H9 (cell line): ENCODE measurements at regions not wholly inside any gene's neighbourhood (a gene's known extent, or its start where the extent isn't known, plus 50 kb on each side); places are given as distances from the start of the nearest gene placed in this dataset.

Experiments
- DNase-seq: peaks from one replicate; pipeline ENCODE4 v3.0.0-alpha.2; 2017
- H2AFZ ChIP-seq: one replicate; pipeline ENCODE4 v1.6.1; 2013; ENCODE audit warnings: mild to moderate bottlenecking, low read length, control low read depth, moderate library complexity
- H2AK5ac ChIP-seq: 2 replicates; pipeline ENCODE4 v1.6.1; 2013; ENCODE audit warnings: low read length, control low read depth, mixed read lengths; ENCODE audit not compliant: insufficient read length
- H2BK120ac ChIP-seq: one replicate; pipeline ENCODE4 v1.6.1; 2013; ENCODE audit warnings: low read depth, mild to moderate bottlenecking, low read length, control low read depth, inconsistent platforms; ENCODE audit not compliant: poor library complexity, severe bottlenecking
- H2BK12ac ChIP-seq: 2 replicates; pipeline ENCODE4 v1.6.1; 2013; ENCODE audit warnings: low read length, control low read depth, mixed read lengths, low read depth; ENCODE audit not compliant: insufficient read length
- H2BK15ac ChIP-seq: 2 replicates; pipeline ENCODE4 v1.6.1; 2013; ENCODE audit warnings: low read depth, low read length, control low read depth
- H2BK20ac ChIP-seq: one replicate; pipeline ENCODE4 v1.6.1; 2013; ENCODE audit warnings: low read depth, mild to moderate bottlenecking, low read length, control low read depth, inconsistent platforms; ENCODE audit not compliant: poor library complexity, severe bottlenecking
- H2BK5ac ChIP-seq: 2 replicates; pipeline ENCODE4 v1.6.1; 2013; ENCODE audit warnings: low read length, control low read depth, mixed read lengths; ENCODE audit not compliant: insufficient read length
- H3K14ac ChIP-seq: 2 replicates; pipeline ENCODE4 v1.6.1; 2013; ENCODE audit warnings: low read length, control low read depth; ENCODE audit not compliant: insufficient read depth
- H3K18ac ChIP-seq: 2 replicates; pipeline ENCODE4 v1.6.1; 2013; ENCODE audit warnings: low read depth, mild to moderate bottlenecking, mixed read lengths, low read length, control low read depth; ENCODE audit not compliant: insufficient read length
- H3K23ac ChIP-seq: 2 replicates; pipeline ENCODE4 v1.6.1; 2013; ENCODE audit warnings: low read length, control low read depth, mixed read lengths, low read depth; ENCODE audit not compliant: insufficient read length
- H3K23me2 ChIP-seq: 2 replicates; pipeline ENCODE4 v1.6.1; 2013; ENCODE audit warnings: low read depth, mild to moderate bottlenecking, mixed read lengths, low read length, control low read depth; ENCODE audit not compliant: insufficient read length, poor library complexity, severe bottlenecking
- H3K27ac ChIP-seq: 2 replicates; pipeline ENCODE4 v1.5.1; 2013; ENCODE audit warnings: low read length, control low read depth, mixed read lengths, low read depth; ENCODE audit not compliant: insufficient read length
- H3K27me3 ChIP-seq: 2 replicates; pipeline ENCODE4 v1.6.1; 2013; ENCODE audit warnings: low read length, control low read depth, inconsistent platforms; ENCODE audit not compliant: insufficient read depth
- H3K4ac ChIP-seq: 2 replicates; pipeline ENCODE4 v1.6.1; 2013; ENCODE audit warnings: low read depth, mild to moderate bottlenecking, control low read depth, inconsistent platforms, low read length, moderate library complexity
- H3K4me1 ChIP-seq: 2 replicates; pipeline ENCODE4 v1.6.1; 2013; ENCODE audit warnings: low read length, control low read depth, inconsistent platforms; ENCODE audit not compliant: insufficient read depth
- H3K4me2 ChIP-seq: 2 replicates; pipeline ENCODE4 v1.6.1; 2013; ENCODE audit warnings: low read length, control low read depth, mixed read lengths; ENCODE audit not compliant: insufficient read length, insufficient read depth
- H3K56ac ChIP-seq: 2 replicates; pipeline ENCODE4 v1.6.1; 2013; ENCODE audit warnings: low read depth, mild to moderate bottlenecking, mixed read lengths, low read length, control low read depth; ENCODE audit not compliant: insufficient read length
- H3K79me1 ChIP-seq: 2 replicates; pipeline ENCODE4 v1.6.1; 2013; ENCODE audit warnings: low read depth, mild to moderate bottlenecking, moderate library complexity, low read length, control low read depth, inconsistent platforms; ENCODE audit not compliant: insufficient read depth, poor library complexity, severe bottlenecking
- H3K79me2 ChIP-seq: 2 replicates; pipeline ENCODE4 v1.6.1; 2013; ENCODE audit warnings: low read length, control low read depth, inconsistent platforms; ENCODE audit not compliant: insufficient read depth
- H3K9ac ChIP-seq: 2 replicates; pipeline ENCODE4 v1.6.1; 2013; ENCODE audit warnings: low read length, control low read depth, mixed read lengths; ENCODE audit not compliant: insufficient read length; ENCODE audit errors: extremely low read depth
- H3K9me3 ChIP-seq: one replicate; pipeline ENCODE4 v1.6.1; 2013; ENCODE audit warnings: low read depth, low read length, inconsistent platforms; ENCODE audit not compliant: control insufficient read depth
- H3T11ph ChIP-seq: one replicate; pipeline ENCODE4 v1.6.1; 2013; ENCODE audit warnings: mild to moderate bottlenecking, low read length, control low read depth, inconsistent platforms
- H4K20me1 ChIP-seq: one replicate; pipeline ENCODE4 v1.6.1; 2013; ENCODE audit not compliant: control insufficient read depth, insufficient read length, insufficient read depth
- H4K5ac ChIP-seq: 2 replicates; pipeline ENCODE4 v1.6.1; 2013; ENCODE audit warnings: low read depth, mild to moderate bottlenecking, mixed read lengths, low read length, control low read depth; ENCODE audit not compliant: insufficient read length
- H4K8ac ChIP-seq: replicated peaks from 2 replicates; pipeline ENCODE4 v1.6.1; 2013; ENCODE audit warnings: low read length, control low read depth, mixed read lengths, low read depth; ENCODE audit not compliant: insufficient read length
- H4K91ac ChIP-seq: 2 replicates; pipeline ENCODE4 v1.6.1; 2013; ENCODE audit warnings: low read depth, mild to moderate bottlenecking, moderate library complexity, mixed read lengths, low read length, control low read depth; ENCODE audit not compliant: insufficient read length
- H3K27ac Mint-ChIP-seq, 3 experiments: 2 replicates in 2 of 3; 3 replicates in 1 of 3; pipeline ENCODE4 v1.8.0; 2020 to 2021; ENCODE audit warnings: mixed read lengths in 3 of 3, mild to moderate bottlenecking in 1 of 3, moderate library complexity in 1 of 3
- H3K27me3 Mint-ChIP-seq: 2 replicates; pipeline ENCODE4 v1.8.0; 2021; ENCODE audit warnings: low read depth, mild to moderate bottlenecking, moderate library complexity, mixed read lengths
- H3K36me3 Mint-ChIP-seq, 3 experiments: 2 replicates in 2 of 3; 3 replicates in 1 of 3; pipeline ENCODE4 v1.8.0; 2020 to 2021; ENCODE audit warnings: low read depth in 3 of 3, mixed read lengths in 3 of 3; ENCODE audit not compliant: insufficient read depth in 1 of 3
- H3K4me1 Mint-ChIP-seq, 2 experiments: 2 replicates each; pipeline ENCODE4 v1.8.0; 2020; ENCODE audit warnings: mixed read lengths in 2 of 2
- H3K4me3 Mint-ChIP-seq, 2 experiments: 2 replicates in 1 of 2; 3 replicates in 1 of 2; pipeline ENCODE4 v1.8.0; 2020 to 2021; ENCODE audit warnings: mild to moderate bottlenecking in 2 of 2, mixed read lengths in 2 of 2, moderate library complexity in 1 of 2
- H3K9me3 Mint-ChIP-seq, 2 experiments: 2 replicates in 1 of 2; 3 replicates in 1 of 2; pipeline ENCODE4 v1.8.0; 2020; ENCODE audit warnings: mild to moderate bottlenecking in 2 of 2, mixed read lengths in 2 of 2, moderate library complexity in 1 of 2
- CTCF ChIP-seq: fragments of 200-600 bp; sonication (generic); conservative IDR thresholded peaks from 3 replicates; pipeline ENCODE4 v1.8.0; 2021; ENCODE audit warnings: antibody characterized with exemption, mild to moderate bottlenecking
- WGBS: extraction: QIAGEN DNeasy Blood & Tissue Kit; methylation state at CpG from one replicate; pipeline ENCODE4 v1.1.7; 2013; ENCODE audit warnings: missing lambda C conversion rate, low lambda C conversion rate, mixed read lengths; ENCODE audit not compliant: insufficient read length; ENCODE audit errors: extremely low coverage; 5-methylcytosine and 5-hydroxymethylcytosine counted together

DNA sequence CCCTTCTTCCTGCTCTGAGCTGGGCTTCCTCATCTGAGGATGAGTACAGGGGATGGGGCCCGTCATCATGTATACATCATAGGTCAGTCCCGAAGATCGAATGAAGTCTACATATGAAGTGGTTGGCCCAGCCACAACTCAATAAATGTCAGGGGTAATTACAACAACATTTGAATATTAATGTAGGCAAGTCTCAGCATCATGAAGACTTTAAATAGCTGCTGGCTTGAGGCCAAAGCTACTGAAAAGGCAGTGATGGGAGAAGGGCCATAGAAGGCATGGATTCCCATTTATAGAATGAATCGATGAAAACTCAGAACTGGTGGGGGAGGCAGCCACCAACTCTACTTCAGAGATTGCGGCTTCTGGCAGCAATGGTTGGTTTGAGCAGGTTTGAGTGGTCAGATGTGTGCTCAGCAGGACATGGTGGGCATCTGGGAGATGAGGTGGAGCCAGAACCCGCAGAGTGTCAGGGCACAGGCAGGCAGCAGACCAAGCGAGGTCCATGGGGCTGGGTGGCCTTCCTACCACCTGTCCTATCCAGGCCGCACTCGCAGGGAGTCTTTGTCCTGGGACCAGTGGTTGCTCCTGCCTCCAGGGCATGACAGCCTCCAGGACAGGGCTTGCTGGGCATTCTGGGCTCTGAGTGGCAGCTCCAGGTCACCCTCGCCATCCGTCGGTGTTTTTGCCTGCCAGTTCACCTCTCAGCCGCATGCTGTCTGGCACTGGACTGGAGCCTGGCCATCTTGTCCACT, 919.1 kb downstream of the TBC1D22A start:
- peak overlapping the region in 1 of 3 experiments; percentile 52; a peak in 2 of 7 replicates for H3K27ac Mint-ChIP-seq
- H3K4me1 Mint-ChIP-seq: peaks cover 44% of the 10 kb centered on the region in 2 experiments
- no peak overlapping the region for H3K56ac ChIP-seq
- H3K9me3 ChIP-seq: no peaks in the 10 kb centered on the region
- H3K36me3 Mint-ChIP-seq: peaks cover 3 to 22% (median 14%) of the 10 kb centered on the region in 3 experiments; a peak in 6 of 7 replicates
- no peaks in the 10 kb centered on the region for H3K79me2 ChIP-seq
- no peak overlapping the region for H2BK12ac ChIP-seq
- no peak overlapping the region for H2BK5ac ChIP-seq
- no peaks in the 10 kb centered on the region for H3K79me1 ChIP-seq
- H3K27me3 ChIP-seq: no peaks in the 10 kb centered on the region
- no peak overlapping the region for H3T11ph ChIP-seq
- H3K27me3 Mint-ChIP-seq: peaks cover 25% of the 10 kb centered on the region
- H3K4me3 Mint-ChIP-seq: no peak overlapping the region
- H4K20me1 ChIP-seq: no peaks in the 10 kb centered on the region
- no peak overlapping the region for H3K27ac ChIP-seq
- H4K5ac ChIP-seq: no peak overlapping the region
- peaks cover 19% of the 10 kb centered on the region; the same call in 1 of the 2 replicates for H3K4me1 ChIP-seq
- H4K8ac ChIP-seq: no peak overlapping the region
- H2AK5ac ChIP-seq: no peak overlapping the region
- H2AFZ ChIP-seq: no peak overlapping the region
- no peak for TF ChIP-seq CTCF
- peaks cover 17 to 32% of the 10 kb centered on the region in 2 experiments for H3K9me3 Mint-ChIP-seq
- H3K4me2 ChIP-seq: no peak overlapping the region
- H2BK15ac ChIP-seq: no peak overlapping the region
- no peak overlapping the region for H3K18ac ChIP-seq
- no peaks in the 10 kb centered on the region for H3K23me2 ChIP-seq
- no peak overlapping the region for H3K4ac ChIP-seq
- no peak overlapping the region for H3K23ac ChIP-seq
- no peak overlapping the region for H4K91ac ChIP-seq
- no peak overlapping the region for H3K9ac ChIP-seq
- WGBS: no CpG with 5 or more reads among the region's 13 CpGs
- no peak overlapping the region for H2BK20ac ChIP-seq
- no peak overlapping the region for H2BK120ac ChIP-seq
- DNase-seq: no peak
- no peak overlapping the region for H3K14ac ChIP-seq
